GM12878 (cell line): ENCODE measurements at regions not wholly inside any gene's neighbourhood (a gene's known extent, or its start where the extent isn't known, plus 50 kb on each side); places are given as distances from the start of the nearest gene placed in this dataset.

Experiments used
- ATF2 ChIP-seq: IDR thresholded peaks from 2 replicates; pipeline ENCODE4 v1.6.1; 2012; ENCODE audit warnings: low read length, inconsistent platforms
- CHD4 ChIP-seq: fragments of 200-600 bp; sonication (generic); IDR thresholded peaks from 2 replicates; pipeline ENCODE4 v1.6.1; 2016; ENCODE audit warnings: mild to moderate bottlenecking
- CREB1 ChIP-seq: IDR thresholded peaks from 2 replicates; pipeline ENCODE4 v1.6.1; 2012; ENCODE audit warnings: low read depth, mild to moderate bottlenecking, inconsistent platforms
- CTCF ChIP-seq, 3 experiments: IDR thresholded peaks in 2 of 3; conservative IDR thresholded peaks in 1 of 3; 2 replicates each; pipeline ENCODE4 v1.5.1; 2011; ENCODE audit warnings: low read depth in 3 of 3, low read length in 3 of 3, mild to moderate bottlenecking in 3 of 3, control low read depth in 2 of 3, moderate library complexity in 2 of 3, inconsistent platforms in 1 of 3, mixed read lengths in 1 of 3; ENCODE audit not compliant: control insufficient read depth in 2 of 3, insufficient read depth in 1 of 3; ENCODE audit errors: extremely low read depth in 1 of 3
- JUND ChIP-seq: IDR thresholded peaks from 2 replicates; pipeline ENCODE4 v1.6.1; 2012; ENCODE audit warnings: low read depth, mild to moderate bottlenecking, low read length, improper control_type of control experiment, moderate library complexity
- NFIC ChIP-seq: IDR thresholded peaks from 2 replicates; pipeline ENCODE4 v1.6.1; 2012; ENCODE audit warnings: low read depth, mild to moderate bottlenecking, inconsistent platforms, low read length, moderate library complexity
- POLR2A ChIP-seq: IDR thresholded peaks from 2 replicates; pipeline ENCODE4 v1.6.1; 2011; ENCODE audit warnings: low read depth, mild to moderate bottlenecking, low read length
- POLR2AphosphoS5 ChIP-seq: IDR thresholded peaks from 2 replicates; pipeline ENCODE4 v1.6.1; 2011; ENCODE audit warnings: mild to moderate bottlenecking, low read length, inconsistent platforms
- RAD21 ChIP-seq: IDR thresholded peaks from 2 replicates; pipeline ENCODE4 v1.6.1; 2011; ENCODE audit warnings: mild to moderate bottlenecking, low read depth, low read length, moderate library complexity; ENCODE audit not compliant: insufficient read depth
- REST ChIP-seq: IDR thresholded peaks from 2 replicates; pipeline ENCODE4 v1.6.1; 2012; ENCODE audit warnings: mild to moderate bottlenecking, low read depth, low read length
- SMC3 ChIP-seq: IDR thresholded peaks from 2 replicates; pipeline ENCODE4 v1.6.1; 2011; ENCODE audit warnings: low read length, improper control_type of control experiment, borderline replicate concordance
- TCF7 ChIP-seq: IDR thresholded peaks from 2 replicates; pipeline ENCODE4 v1.6.1; 2014; ENCODE audit warnings: antibody characterized with exemption, borderline replicate concordance
- ZNF384 ChIP-seq: IDR thresholded peaks from 2 replicates; pipeline ENCODE4 v1.6.1; 2012; ENCODE audit warnings: low read depth, mild to moderate bottlenecking, low read length, improper control_type of control experiment, borderline replicate concordance

DNA sequence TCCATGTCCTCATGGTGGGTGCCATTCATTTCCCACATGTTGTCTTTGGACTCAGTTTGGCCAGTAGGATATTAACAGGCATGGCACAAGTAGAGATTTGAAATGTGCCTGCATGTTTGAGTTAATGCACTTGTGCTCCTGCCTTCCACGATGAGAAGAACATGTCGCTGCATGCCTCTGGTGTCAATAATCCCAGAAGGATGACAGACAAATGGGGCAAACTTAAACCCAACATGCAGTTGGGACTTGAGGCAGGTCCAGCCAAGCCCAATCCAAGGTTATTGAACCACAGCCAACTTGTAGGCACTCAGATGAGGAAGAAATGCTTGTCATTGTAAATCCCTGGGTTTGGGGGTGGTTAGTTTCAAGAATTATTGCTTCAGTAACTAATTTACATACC is 174.6 kb downstream of the TRIM33 start:
- TF ChIP-seq RAD21 (no peak), TCF7 (no peak), CHD4 (no peak), NFIC (no peak), ZNF384 (no peak), JUND (no peak), CTCF (IDR thresholded peaks at IDR 0.05 in 2 of 3, conservative IDR thresholded peaks at IDR 0.05 in 1 of 3; ENCODE audit: control insufficient read depth in 2 of 3, extremely low read depth in 1 of 3, insufficient read depth in 1 of 3, low read depth in 3 of 3, low read length in 3 of 3) (no peak), SMC3 (no peak), POLR2AphosphoS5 (no peak), ATF2 (no peak), REST (no peak), POLR2A (no peak), CREB1 (no peak)
